ENCODE measurements at regions not wholly inside any gene's neighbourhood (a gene's known extent, or its start where the extent isn't known, plus 50 kb on each side); places are given as distances from the start of the nearest gene placed in this dataset.

DNA sequence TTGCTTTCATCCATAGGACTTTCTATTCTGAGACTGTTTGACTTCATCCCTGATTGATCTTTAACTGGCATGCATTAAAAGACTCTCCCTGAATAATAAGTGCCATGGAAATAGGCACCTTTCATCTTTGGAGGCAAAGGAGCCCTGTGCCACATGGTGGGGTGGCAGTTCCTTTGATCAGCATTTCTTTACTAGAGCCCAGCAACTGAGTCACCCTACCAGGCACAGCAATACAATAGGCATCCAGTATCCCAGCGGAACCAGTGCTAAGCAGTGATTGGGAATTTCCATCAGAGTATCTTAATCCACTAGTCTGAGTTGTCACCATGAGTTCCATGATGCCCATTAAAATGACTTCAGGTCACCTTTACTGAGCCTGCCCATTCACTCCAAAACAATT, 476.1 kb upstream of the MPDZ start:
- no peak overlapping the region for H2AK5ac ChIP-seq (ENCODE audit: insufficient read length, low read length)
- no peak overlapping the region for H3K18ac ChIP-seq (ENCODE audit: insufficient read length, low read depth, low read length)
- H3K4me1 ChIP-seq (ENCODE audit: insufficient read depth, low read length): no peaks in the 10 kb centered on the region
- no peak overlapping the region for H3K23ac ChIP-seq (ENCODE audit: insufficient read length, low read depth, low read length)
- no peak overlapping the region for H3K9ac ChIP-seq (ENCODE audit: extremely low read depth, insufficient read length, low read length)
- no peaks in the 10 kb centered on the region for H3K79me2 ChIP-seq (ENCODE audit: insufficient read depth, low read length)
- peaks cover 0 to 4% of the 10 kb centered on the region in 2 experiments; a peak in 2 of 4 replicates for H3K4me1 Mint-ChIP-seq
- no peak overlapping the region for H3K4me2 ChIP-seq (ENCODE audit: insufficient read depth, insufficient read length, low read length)
- H3K27ac Mint-ChIP-seq: no peak overlapping the region
- no peaks in the 10 kb centered on the region for H3K9me3 ChIP-seq (ENCODE audit: control insufficient read depth, low read depth, low read length)
- no peak overlapping the region for H2BK5ac ChIP-seq (ENCODE audit: insufficient read length, low read length)
- no peak overlapping the region for H4K91ac ChIP-seq (ENCODE audit: insufficient read length, low read depth, low read length)
- H3K14ac ChIP-seq (ENCODE audit: insufficient read depth, low read length): no peak overlapping the region
- no peak overlapping the region for H3T11ph ChIP-seq (ENCODE audit: low read length)
- H3K23me2 ChIP-seq (ENCODE audit: insufficient read length, low read depth, low read length, poor library complexity, severe bottlenecking): no peaks in the 10 kb centered on the region
- no peak overlapping the region for H2BK12ac ChIP-seq (ENCODE audit: insufficient read length, low read depth, low read length)
- H2BK20ac ChIP-seq (ENCODE audit: low read depth, low read length, poor library complexity, severe bottlenecking): no peak overlapping the region
- DNase-seq: no peak
- H3K27me3 Mint-ChIP-seq (ENCODE audit: low read depth): no peaks in the 10 kb centered on the region
- H3K4ac ChIP-seq (ENCODE audit: low read depth, low read length): no peak overlapping the region
- TF ChIP-seq, protein P1, sequence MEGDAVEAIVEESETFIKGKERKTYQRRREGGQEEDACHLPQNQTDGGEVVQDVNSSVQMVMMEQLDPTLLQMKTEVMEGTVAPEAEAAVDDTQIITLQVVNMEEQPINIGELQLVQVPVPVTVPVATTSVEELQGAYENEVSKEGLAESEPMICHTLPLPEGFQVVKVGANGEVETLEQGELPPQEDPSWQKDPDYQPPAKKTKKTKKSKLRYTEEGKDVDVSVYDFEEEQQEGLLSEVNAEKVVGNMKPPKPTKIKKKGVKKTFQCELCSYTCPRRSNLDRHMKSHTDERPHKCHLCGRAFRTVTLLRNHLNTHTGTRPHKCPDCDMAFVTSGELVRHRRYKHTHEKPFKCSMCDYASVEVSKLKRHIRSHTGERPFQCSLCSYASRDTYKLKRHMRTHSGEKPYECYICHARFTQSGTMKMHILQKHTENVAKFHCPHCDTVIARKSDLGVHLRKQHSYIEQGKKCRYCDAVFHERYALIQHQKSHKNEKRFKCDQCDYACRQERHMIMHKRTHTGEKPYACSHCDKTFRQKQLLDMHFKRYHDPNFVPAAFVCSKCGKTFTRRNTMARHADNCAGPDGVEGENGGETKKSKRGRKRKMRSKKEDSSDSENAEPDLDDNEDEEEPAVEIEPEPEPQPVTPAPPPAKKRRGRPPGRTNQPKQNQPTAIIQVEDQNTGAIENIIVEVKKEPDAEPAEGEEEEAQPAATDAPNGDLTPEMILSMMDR (conservative IDR thresholded peaks at IDR 0.05): no peak
- no peaks in the 10 kb centered on the region for H3K27me3 ChIP-seq (ENCODE audit: insufficient read depth, low read length)
- no peaks in the 10 kb centered on the region for H3K36me3 Mint-ChIP-seq (ENCODE audit: insufficient read depth in 1 of 3, low read depth in 3 of 3)
- no peak overlapping the region for H4K8ac ChIP-seq (replicated peaks; ENCODE audit: insufficient read length, low read depth, low read length)
- no peaks in the 10 kb centered on the region for H4K20me1 ChIP-seq (ENCODE audit: control insufficient read depth, insufficient read depth, insufficient read length)
- no peak overlapping the region for H3K56ac ChIP-seq (ENCODE audit: insufficient read length, low read depth, low read length)
- no peak overlapping the region for H3K4me3 Mint-ChIP-seq
- no peak overlapping the region for H2AFZ ChIP-seq (ENCODE audit: low read length)
- H2BK120ac ChIP-seq (ENCODE audit: low read depth, low read length, poor library complexity, severe bottlenecking): no peak overlapping the region
- no peak overlapping the region for H3K27ac ChIP-seq (ENCODE audit: insufficient read length, low read depth, low read length)
- no peaks in the 10 kb centered on the region for H3K79me1 ChIP-seq (ENCODE audit: insufficient read depth, low read depth, low read length, poor library complexity, severe bottlenecking)
- H2BK15ac ChIP-seq (ENCODE audit: low read depth, low read length): no peak overlapping the region
- no peaks in the 10 kb centered on the region for H3K9me3 Mint-ChIP-seq
- WGBS (ENCODE audit: extremely low coverage, insufficient read length, low lambda C conversion rate): no CpG with 5 or more reads among the region's 1 CpG
- H4K5ac ChIP-seq (ENCODE audit: insufficient read length, low read depth, low read length): no peak overlapping the region
